A673 (cell line): ENCODE measurements at regions not wholly inside any gene's neighbourhood (a gene's known extent, or its start where the extent isn't known, plus 50 kb on each side); places are given as distances from the start of the nearest gene placed in this dataset.
"Not testable (repeated sequence)": the region's sequence is repeated elsewhere in the genome, so short reads cannot be mapped to it uniquely, and the experiment has no call there.

ENCODE experiments used
- BruUV-seq: library from RNA; stranded (reverse); fragments of 400-500 nt; replicated peaks from 2 replicates; lab custom pipeline; 2021; lab: Mats Ljungman, UMichigan
- CTCF ChIA-PET: fragments of 300-600 bp; sonication (Branson Sonifier 250); formaldehyde crosslinking; loops from one replicate; lab custom pipeline; 2022; ENCODE audit warnings: antibody characterized with exemption; lab: Charles Lee
- POLR2A ChIA-PET: fragments of 300-600 bp; sonication (Branson Sonifier 250); formaldehyde crosslinking; loops from one replicate; lab custom pipeline; 2022; ENCODE audit warnings: antibody characterized with exemption; ENCODE audit not compliant: low non-redundant PET; lab: Charles Lee
- DNase-seq: peaks from one replicate; pipeline ENCODE4 v3.0.0-alpha.2; 2015; ENCODE audit warnings: low spot score
- H3K27ac ChIP-seq: fragments of 200-600 bp; sonication (generic); 2 replicates; pipeline ENCODE4 v1.5.1; 2016; ENCODE audit warnings: mixed run types, low read depth, mild to moderate bottlenecking, mixed read lengths, antibody characterized with exemption, low read length; ENCODE audit not compliant: poor library complexity, severe bottlenecking
- H3K27me3 ChIP-seq: fragments of 200-600 bp; sonication (generic); replicated peaks from 2 replicates; pipeline ENCODE4 v1.6.1; 2017; ENCODE audit warnings: mixed run types, low read depth, mild to moderate bottlenecking, mixed read lengths, antibody characterized with exemption, low read length; ENCODE audit not compliant: insufficient read depth, poor library complexity
- H3K36me3 ChIP-seq: fragments of 200-600 bp; sonication (generic); 2 replicates; pipeline ENCODE4 v1.6.1; 2016; ENCODE audit warnings: mixed run types, mild to moderate bottlenecking, mixed read lengths, antibody characterized with exemption, low read length; ENCODE audit not compliant: insufficient read depth, poor library complexity, severe bottlenecking
- H3K4me1 ChIP-seq: fragments of 200-600 bp; sonication (generic); 2 replicates; pipeline ENCODE4 v1.6.1; 2017; ENCODE audit warnings: mixed run types, mild to moderate bottlenecking, mixed read lengths, antibody characterized with exemption, low read length; ENCODE audit not compliant: insufficient read depth, poor library complexity, severe bottlenecking
- H3K4me3 ChIP-seq: fragments of 200-600 bp; sonication (generic); 2 replicates; pipeline ENCODE4 v1.5.1; 2016; ENCODE audit warnings: low read depth, mixed run types, mild to moderate bottlenecking, mixed read lengths, low read length; ENCODE audit not compliant: poor library complexity, severe bottlenecking
- H3K9me3 ChIP-seq: fragments of 200-600 bp; sonication (generic); 2 replicates; pipeline ENCODE4 v1.6.1; 2016; ENCODE audit warnings: mixed run types, low read depth, mild to moderate bottlenecking, mixed read lengths, antibody characterized with exemption, low read length; ENCODE audit not compliant: poor library complexity, severe bottlenecking
- CTCF ChIP-seq: fragments of 300-800, 200-600 bp; sonication (generic); conservative IDR thresholded peaks from 2 replicates; pipeline ENCODE4 v1.5.1; 2017; ENCODE audit warnings: low read depth, mild to moderate bottlenecking, antibody characterized with exemption, low read length, moderate library complexity, mixed read lengths
- EZH2 ChIP-seq: fragments of 200-600 bp; sonication (generic); IDR thresholded peaks from 2 replicates; pipeline ENCODE4 v1.6.1; 2017; ENCODE audit warnings: borderline replicate concordance, low read depth, mild to moderate bottlenecking, mixed read lengths, antibody characterized with exemption, low read length; ENCODE audit not compliant: poor library complexity, severe bottlenecking
- intact Hi-C: fragments of 100-400 bp; cut with micrococcal nuclease; formaldehyde crosslinking; loops from one replicate; pipeline ENCODE4 v1.10.0; 2022; ENCODE audit not compliant: unreplicated experiment

- Histone ChIP-seq H3K27ac (no peak overlapping the region), H3K9me3 (no peaks in the 10 kb centered on the region), H3K4me1 (peaks cover 25% of the 10 kb centered on the region), H3K4me3 (no peak overlapping the region), H3K36me3 (no peaks in the 10 kb centered on the region), H3K27me3 (no peaks in the 10 kb centered on the region)
- intact Hi-C loops = no loop called here
- ChIA-PET CTCF (no interaction called here), POLR2A (interaction anchor here (0.5 kb wide), 1 partner anchor 95 kb away, joined by 3 read pairs; no protein-coding TSS in a partner anchor)
- peak; percentile 35 for DNase-seq
- no TSS peak for BruUV-seq
- TF ChIP-seq CTCF = no peak
These were observed 59.5 kb upstream of the PCSK1 start for GRCh38 chr5:96492459-96493047.

- CTCF ChIA-PET = no interaction called here
- Histone ChIP-seq H3K36me3 (no peaks in the 10 kb centered on the region), H3K9me3 (no peaks in the 10 kb centered on the region), H3K4me3 (no peak overlapping the region), H3K27me3 (no peaks in the 10 kb centered on the region), H3K4me1 (peaks cover 18% of the 10 kb centered on the region), H3K27ac (no peak overlapping the region)
- TF ChIP-seq CTCF (no peak), EZH2 (no peak)
- POLR2A ChIA-PET = interaction anchor here (0.5 kb wide), 1 partner anchor 94 kb away, joined by 3 read pairs; no protein-coding TSS in a partner anchor
- intact Hi-C loops = no loop called here
- DNase-seq = peak; percentile 66
- BruUV-seq = no TSS peak
These were observed 60.3 kb upstream of the PCSK1 start for GRCh38 chr5:96493219-96493790.

GRCh38 chr5:96495412-96495811, 62.4 kb upstream of the PCSK1 start:
- H3K36me3 ChIP-seq, CTCF ChIA-PET, POLR2A ChIA-PET, BruUV-seq, H3K4me3 ChIP-seq, H3K27ac ChIP-seq, DNase-seq, H3K4me1 ChIP-seq, H3K27me3 ChIP-seq, intact Hi-C loops, H3K9me3 ChIP-seq: not testable (repeated sequence)

GRCh38 chr5:96497027-96497426, 64.0 kb upstream of the PCSK1 start:
- H3K4me1 ChIP-seq, BruUV-seq, POLR2A ChIA-PET, intact Hi-C loops, H3K4me3 ChIP-seq, H3K27me3 ChIP-seq, H3K9me3 ChIP-seq, CTCF ChIA-PET, H3K36me3 ChIP-seq, DNase-seq, H3K27ac ChIP-seq: not testable (repeated sequence)
